Gastrocnemius medialis (tissue), 4 donors: ENCODE measurements at regions not wholly inside any gene's neighbourhood (a gene's known extent, or its start where the extent isn't known, plus 50 kb on each side); places are given as distances from the start of the nearest gene placed in this dataset.

Experiments
- ATAC-seq, 2 donors: fragments of 150-250 bp; one replicate each; pipeline ENCODE4 v1.9.1; 2016
- DNase-seq, 2 donors: peaks; one replicate each; pipeline ENCODE4 v3.0.0-alpha.2; 2019
- H3K27ac ChIP-seq, 4 donors: fragments of 200-600 bp; sonication (generic); 1 replicate in 1 of 4; 2 replicates in 3 of 4; pipeline ENCODE4 v1.5.1; 2016 to 2018; ENCODE audit warnings: mild to moderate bottlenecking in 2 of 4, moderate library complexity in 1 of 4
- H3K27me3 ChIP-seq, 3 donors: fragments of 200-600 bp; sonication (generic) in 2 of 3; 1 replicate in 1 of 3; 2 replicates in 2 of 3; pipeline versions ENCODE4 v1.5.1 to v1.6.0; 2016 to 2019; ENCODE audit warnings: mild to moderate bottlenecking in 1 of 3, moderate library complexity in 1 of 3
- H3K36me3 ChIP-seq, 2 donors: fragments of 200-600 bp; sonication (generic) in 1 of 2; one replicate each; pipeline ENCODE4 v1.5.1; 2017 to 2018
- H3K4me1 ChIP-seq, 2 donors: fragments of 200-600 bp; sonication (generic) in 1 of 2; one replicate each; pipeline ENCODE4 v1.5.1; 2016 to 2017; ENCODE audit warnings: mild to moderate bottlenecking in 2 of 2
- H3K4me3 ChIP-seq, 4 donors: fragments of 200-600 bp; sonication (generic) in 3 of 4; 1 replicate in 1 of 4; 2 replicates in 3 of 4; pipeline ENCODE4 v1.5.1; 2016 to 2019; ENCODE audit warnings: mild to moderate bottlenecking in 2 of 4
- H3K9me3 ChIP-seq, 3 donors: fragments of 200-600 bp; sonication (generic) in 2 of 3; 1 replicate in 1 of 3; 2 replicates in 2 of 3; pipeline ENCODE4 v1.5.1; 2016 to 2019
- CTCF ChIP-seq, 5 experiments: fragments of 450-650 bp in 3 of 5; fragments of 200-600 bp in 2 of 5; sonication (generic) in 2 of 5; IDR thresholded peaks in 4 of 5; conservative IDR thresholded peaks in 1 of 5; 1 replicate in 4 of 5; 2 replicates in 1 of 5; pipeline ENCODE4 v1.5.1; 2016 to 2019; ENCODE audit warnings: antibody characterized with exemption in 5 of 5, mild to moderate bottlenecking in 3 of 5, moderate library complexity in 3 of 5
- POLR2A ChIP-seq, 2 donors: fragments of 450-650 bp; IDR thresholded peaks; one replicate each; pipeline ENCODE4 v1.6.1; 2017; ENCODE audit warnings: antibody characterized with exemption in 2 of 2, mild to moderate bottlenecking in 2 of 2, moderate library complexity in 2 of 2
- in situ Hi-C, 4 donors: fragments of 200-750 bp; cut with MboI; loops; one replicate each; pipeline versions ENCODE4 v1.15.0 to v1.8.0; 2017; ENCODE audit warnings: low sequenced_read_pairs in 4 of 4
- intact Hi-C: fragments of 100-400 bp; cut with DNase I; formaldehyde crosslinking; loops from one replicate; pipeline ENCODE4 v1.15.1; 2023; ENCODE audit warnings: low total_unique reads

- intact Hi-C loops = no loop called here
- DNase-seq (no peak), ATAC-seq (no peak)
- Histone ChIP-seq H3K36me3 (no peaks in the 10 kb centered on the region), H3K9me3 (no peaks in the 10 kb centered on the region), H3K4me3 (no peak overlapping the region), H3K4me1 (no peaks in the 10 kb centered on the region), H3K27ac (no peak overlapping the region), H3K27me3 (no peaks in the 10 kb centered on the region)
- no peak for TF ChIP-seq CTCF (IDR thresholded peaks at IDR 0.05 in 4 of 5, conservative IDR thresholded peaks at IDR 0.05 in 1 of 5)
- no peak for TF ChIP-seq POLR2A (IDR thresholded peaks at IDR 0.05)
- in situ Hi-C loops = no loop called here
Observed at GRCh38 chr2:235247001-235247400, 246.8 kb upstream of the AGAP1 start.

GRCh38 chr2:235255693-235256092 is 238.2 kb upstream of the AGAP1 start:
- Histone ChIP-seq H3K27me3 (no peaks in the 10 kb centered on the region), H3K4me3 (no peak overlapping the region), H3K4me1 (no peaks in the 10 kb centered on the region), H3K36me3 (no peaks in the 10 kb centered on the region), H3K27ac (no peak overlapping the region), H3K9me3 (no peaks in the 10 kb centered on the region)
- TF ChIP-seq POLR2A (IDR thresholded peaks at IDR 0.05) (no peak), CTCF (IDR thresholded peaks at IDR 0.05 in 4 of 5, conservative IDR thresholded peaks at IDR 0.05 in 1 of 5) (no peak)
- ATAC-seq = no peak
- no peak for DNase-seq
- in situ Hi-C loops = no loop called here
- intact Hi-C loops = no loop called here

- Histone ChIP-seq H3K27ac (no peak overlapping the region), H3K4me3 (no peak overlapping the region), H3K36me3 (no peaks in the 10 kb centered on the region), H3K4me1 (no peaks in the 10 kb centered on the region), H3K9me3 (no peaks in the 10 kb centered on the region), H3K27me3 (peaks cover 0 to 8% (median 0%) of the 10 kb centered on the region in 3 donors)
- no peak for DNase-seq
- in situ Hi-C loops (no loop called here), intact Hi-C loops (no loop called here)
- ATAC-seq = no peak
- TF ChIP-seq POLR2A (IDR thresholded peaks at IDR 0.05) (no peak), CTCF (IDR thresholded peaks at IDR 0.05 in 4 of 5, conservative IDR thresholded peaks at IDR 0.05 in 1 of 5) (no peak)
Observed at GRCh38 chr2:235257590-235257989, 236.3 kb upstream of the AGAP1 start.

GRCh38 chr2:235262750-235263149 is 231.1 kb upstream of the AGAP1 start:
- no peaks in the 10 kb centered on the region for H3K4me1 ChIP-seq
- peaks cover 0 to 8% (median 0%) of the 10 kb centered on the region in 3 donors for H3K27me3 ChIP-seq
- no peak overlapping the region for H3K27ac ChIP-seq
- ATAC-seq (no peak), DNase-seq (no peak)
- no peaks in the 10 kb centered on the region for H3K9me3 ChIP-seq
- no peaks in the 10 kb centered on the region for H3K36me3 ChIP-seq
- no peak for TF ChIP-seq POLR2A (IDR thresholded peaks at IDR 0.05)
- TF ChIP-seq CTCF (IDR thresholded peaks at IDR 0.05 in 4 of 5, conservative IDR thresholded peaks at IDR 0.05 in 1 of 5) = no peak
- no peak overlapping the region for H3K4me3 ChIP-seq
- in situ Hi-C loops (no loop called here), intact Hi-C loops (no loop called here)
